ENCODE measurements at regions not wholly inside any gene's neighbourhood (a gene's known extent, or its start where the extent isn't known, plus 50 kb on each side); places are given as distances from the start of the nearest gene placed in this dataset.

- Histone ChIP-seq H2AFZ (ENCODE audit: control insufficient read depth, low read depth, low read length) (no peak overlapping the region), H3K4me2 (ENCODE audit: control insufficient read depth, insufficient read depth) (no peak overlapping the region), H3K27me3 (replicated peaks in 1 of 2; ENCODE audit: control insufficient read depth in 2 of 2, insufficient read depth in 2 of 2, low read length in 1 of 2) (no peaks in the 10 kb centered on the region), H3K4me3 (no peak overlapping the region), H3K9me3 (replicated peaks; ENCODE audit: control insufficient read depth, insufficient read depth, low read length) (peaks cover 1% of the 10 kb centered on the region; the same call in 2 of the 3 replicates), H3K27ac (ENCODE audit: control insufficient read depth, insufficient read depth) (no peak overlapping the region), H3K4me1 (ENCODE audit: control insufficient read depth, insufficient read depth, low read length) (no peaks in the 10 kb centered on the region), H3K36me3 (ENCODE audit: control insufficient read depth in 2 of 2, insufficient read depth in 2 of 2, low read length in 1 of 2) (no peaks in the 10 kb centered on the region), H3K79me2 (ENCODE audit: control insufficient read depth, insufficient read depth, low read length) (no peaks in the 10 kb centered on the region), H4K20me1 (ENCODE audit: control insufficient read depth, insufficient read depth) (no peaks in the 10 kb centered on the region), H3K9ac (ENCODE audit: control insufficient read depth, insufficient read depth, low read length) (no peak overlapping the region)
- POLR2A ChIA-PET, result no interaction called here
- FAIRE-seq, result no peak
- SMC1A ChIA-PET (ENCODE audit: uncharacterized antibody, unreplicated experiment), result interaction anchor here (1.6 to 7.5 kb wide), 3 partner anchors 12 to 43 kb away, joined by 4 to 54 read pairs (median 15); no protein-coding TSS in a partner anchor
- CTCF ChIA-PET, result interaction anchor here (1.7 to 2.8 kb wide), 3 partner anchors 10 to 28 kb away, joined by 6 to 9 read pairs (median 8); no protein-coding TSS in a partner anchor
- BruUV-seq (replicated peaks), result no TSS peak
- intact Hi-C loops (cut with micrococcal nuclease; ENCODE audit: unreplicated experiment), result no loop called here
- in situ Hi-C loops (cut with MboI), result no loop called here
- RAD21 ChIA-PET (ENCODE audit: unreplicated experiment), result no interaction called here
- 0% methylated on average over 1 of the region's 1 CpG for WGBS (ENCODE audit: insufficient coverage, insufficient replicate concordance, low lambda C conversion rate, missing lambda C conversion rate)
- TF ChIP-seq RCOR1 (conservative IDR thresholded peaks at IDR 0.05; ENCODE audit: low read depth, low read length) (no peak), ZNF622 (IDR thresholded peaks at IDR 0.05) (no peak), ZBTB40 (IDR thresholded peaks at IDR 0.05; ENCODE audit: borderline replicate concordance) (no peak), RELA (IDR thresholded peaks at IDR 0.05; ENCODE audit: borderline replicate concordance, partially characterized antibody) (no peak), CBX5 (IDR thresholded peaks at IDR 0.05; ENCODE audit: low read depth) (no peak), POU2F2 (IDR thresholded peaks at IDR 0.05; ENCODE audit: borderline replicate concordance, low read depth, low read length) (no peak), ZBTB33 (IDR thresholded peaks at IDR 0.05) (no peak)
- TF ChIP-seq, protein P1, sequence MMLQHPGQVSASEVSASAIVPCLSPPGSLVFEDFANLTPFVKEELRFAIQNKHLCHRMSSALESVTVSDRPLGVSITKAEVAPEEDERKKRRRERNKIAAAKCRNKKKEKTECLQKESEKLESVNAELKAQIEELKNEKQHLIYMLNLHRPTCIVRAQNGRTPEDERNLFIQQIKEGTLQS (IDR thresholded peaks at IDR 0.05; ENCODE audit: borderline replicate concordance, extremely low read depth, low read depth, low read length), result no peak
- DNase-seq (ENCODE audit: low read depth, low spot score), result no peak
- ATAC-seq, result no peak
Measured at GRCh38 chr20:6665161-6665560, 102.3 kb upstream of the BMP2 start.

Data from GM12878 (cell line).